KBM-7 (cell line): ENCODE measurements at regions not wholly inside any gene's neighbourhood (a gene's known extent, or its start where the extent isn't known, plus 50 kb on each side); places are given as distances from the start of the nearest gene placed in this dataset.
"Not testable (repeated sequence)": the region's sequence is repeated elsewhere in the genome, so short reads cannot be mapped to it uniquely, and the experiment has no call there.

Experiments used
- DNase-seq: peaks from one replicate; pipeline ENCODE4 v3.0.0-alpha.2; 2015
- in situ Hi-C: fragments of 300-500 bp; cut with MboI; formaldehyde crosslinking; loops from 2 replicates; pipeline ENCODE4 v1.14.3; 2020; ENCODE audit warnings: low sequenced_read_pairs, low pct_unique_long_range_greater_than_20kb, mixed read lengths

- DNase-seq: no peak
- in situ Hi-C loops: no loop called here
These were observed 599.8 kb downstream of the ADGRL2 start for GRCh38 chr1:82400521-82400920.

- DNase-seq: no peak
- in situ Hi-C loops: no loop called here
These were observed 598.4 kb downstream of the ADGRL2 start for GRCh38 chr1:82399093-82399492.

- in situ Hi-C loops: no loop called here
- no peak for DNase-seq
These were observed 597.6 kb downstream of the ADGRL2 start for GRCh38 chr1:82398357-82398756.

- no peak for DNase-seq
- in situ Hi-C loops: no loop called here
These were observed 594.7 kb downstream of the ADGRL2 start for GRCh38 chr1:82395440-82395839.

GRCh38 chr1:82392946-82393345, 592.2 kb downstream of the ADGRL2 start:
- no peak for DNase-seq

GRCh38 chr1:82392513-82392912, 591.8 kb downstream of the ADGRL2 start:
- in situ Hi-C loops: no loop called here
- no peak for DNase-seq

More at GRCh38 chr1:82392946-82393345, 592.2 kb downstream of the ADGRL2 start:
- in situ Hi-C loops: no loop called here

GRCh38 chr1:82391712-82392111, 591.0 kb downstream of the ADGRL2 start:
- DNase-seq: no peak

GRCh38 chr1:82390627-82391026, 589.9 kb downstream of the ADGRL2 start:
- in situ Hi-C loops: no loop called here
- DNase-seq: no peak

More at GRCh38 chr1:82391712-82392111, 591.0 kb downstream of the ADGRL2 start:
- in situ Hi-C loops: no loop called here

- no peak for DNase-seq
- in situ Hi-C loops: no loop called here
These were observed 587.9 kb downstream of the ADGRL2 start for GRCh38 chr1:82388679-82389078.

GRCh38 chr1:82387012-82387366, 586.3 kb downstream of the ADGRL2 start:
- in situ Hi-C loops: no loop called here
- DNase-seq: no peak

- in situ Hi-C loops: no loop called here
- DNase-seq: no peak
These were observed 585.8 kb downstream of the ADGRL2 start for GRCh38 chr1:82386365-82387011.

GRCh38 chr1:82384776-82385175, 584.0 kb downstream of the ADGRL2 start:
- DNase-seq: no peak
- in situ Hi-C loops: no loop called here

GRCh38 chr1:82377201-82377884, 576.6 kb downstream of the ADGRL2 start:
- DNase-seq: no peak
- in situ Hi-C loops: no loop called here

GRCh38 chr1:82373710-82374109, 573.0 kb downstream of the ADGRL2 start:
- in situ Hi-C loops: no loop called here
- DNase-seq: no peak

GRCh38 chr1:82371844-82372498, 571.2 kb downstream of the ADGRL2 start:
- DNase-seq: no peak
- in situ Hi-C loops: no loop called here

GRCh38 chr1:82367456-82367855, 566.7 kb downstream of the ADGRL2 start:
- in situ Hi-C loops: no loop called here
- no peak for DNase-seq

- in situ Hi-C loops: no loop called here
- no peak for DNase-seq
These were observed 566.0 kb downstream of the ADGRL2 start for GRCh38 chr1:82366689-82367088.

GRCh38 chr1:82359541-82359940, 558.8 kb downstream of the ADGRL2 start:
- in situ Hi-C loops, DNase-seq: not testable (repeated sequence)

- DNase-seq, in situ Hi-C loops: not testable (repeated sequence)
These were observed 558.0 kb downstream of the ADGRL2 start for GRCh38 chr1:82358706-82359105.

GRCh38 chr1:82354546-82354945, 553.8 kb downstream of the ADGRL2 start:
- DNase-seq, in situ Hi-C loops: not testable (repeated sequence)
